ENCODE measurements at regions not wholly inside any gene's neighbourhood (a gene's known extent, or its start where the extent isn't known, plus 50 kb on each side); places are given as distances from the start of the nearest gene placed in this dataset.
A peak's percentile ranks its signal among the peaks of the same experiment; 100 is the strongest.

DNA sequence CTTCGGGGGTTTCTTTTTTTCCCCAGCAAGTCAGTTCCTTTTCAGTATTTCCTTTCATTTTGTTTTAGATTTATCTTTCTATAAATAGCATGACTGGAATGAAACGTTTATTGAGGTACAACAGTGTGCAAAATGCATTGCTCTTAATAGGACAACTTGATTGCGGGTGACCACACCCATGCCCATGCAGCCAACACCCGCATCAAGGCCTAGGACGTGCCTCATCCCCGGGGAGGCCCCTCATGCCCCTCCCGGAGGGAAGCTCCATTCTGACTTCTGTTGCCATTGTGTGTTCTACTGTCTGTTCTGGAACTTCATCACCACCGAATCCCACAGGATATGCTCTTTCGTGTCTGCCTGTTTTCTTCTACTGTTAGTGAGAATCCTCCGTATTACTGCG lies 82.2 kb downstream of the RPS6KA4 start:
- no peak overlapping the region for H3K4me3 ChIP-seq (replicated peaks; ENCODE audit: low read depth, low read length)
- TF ChIP-seq, protein P1, sequence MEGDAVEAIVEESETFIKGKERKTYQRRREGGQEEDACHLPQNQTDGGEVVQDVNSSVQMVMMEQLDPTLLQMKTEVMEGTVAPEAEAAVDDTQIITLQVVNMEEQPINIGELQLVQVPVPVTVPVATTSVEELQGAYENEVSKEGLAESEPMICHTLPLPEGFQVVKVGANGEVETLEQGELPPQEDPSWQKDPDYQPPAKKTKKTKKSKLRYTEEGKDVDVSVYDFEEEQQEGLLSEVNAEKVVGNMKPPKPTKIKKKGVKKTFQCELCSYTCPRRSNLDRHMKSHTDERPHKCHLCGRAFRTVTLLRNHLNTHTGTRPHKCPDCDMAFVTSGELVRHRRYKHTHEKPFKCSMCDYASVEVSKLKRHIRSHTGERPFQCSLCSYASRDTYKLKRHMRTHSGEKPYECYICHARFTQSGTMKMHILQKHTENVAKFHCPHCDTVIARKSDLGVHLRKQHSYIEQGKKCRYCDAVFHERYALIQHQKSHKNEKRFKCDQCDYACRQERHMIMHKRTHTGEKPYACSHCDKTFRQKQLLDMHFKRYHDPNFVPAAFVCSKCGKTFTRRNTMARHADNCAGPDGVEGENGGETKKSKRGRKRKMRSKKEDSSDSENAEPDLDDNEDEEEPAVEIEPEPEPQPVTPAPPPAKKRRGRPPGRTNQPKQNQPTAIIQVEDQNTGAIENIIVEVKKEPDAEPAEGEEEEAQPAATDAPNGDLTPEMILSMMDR (IDR thresholded peaks at IDR 0.05; ENCODE audit: low read depth, low read length, missing control alignments) = no peak
- no peak for DNase-seq (ENCODE audit: extremely low read depth, low read depth)

DNA sequence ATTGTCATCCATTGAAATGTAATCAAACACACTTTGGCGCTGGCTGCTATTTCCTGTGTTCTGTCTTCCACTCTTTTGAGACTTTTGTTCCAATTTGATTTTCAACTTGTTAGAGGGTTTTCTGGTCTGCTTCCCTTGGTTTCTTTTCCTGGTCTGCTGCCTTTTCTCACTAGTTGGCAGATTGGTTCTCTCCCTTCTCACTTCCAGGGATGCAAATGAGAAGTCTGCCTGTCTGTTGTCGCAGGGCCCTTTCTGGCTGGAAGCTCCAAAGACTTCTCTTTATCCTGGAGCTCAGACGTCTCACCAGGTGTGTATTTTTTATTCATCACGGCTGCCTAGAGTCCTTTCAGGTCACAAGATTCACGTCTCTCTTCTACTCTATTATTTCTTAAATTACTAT lies 84.0 kb downstream of the RPS6KA4 start:
- no peak for DNase-seq (ENCODE audit: extremely low read depth, low read depth)
- no peak overlapping the region for H3K4me3 ChIP-seq (replicated peaks; ENCODE audit: low read depth, low read length)
- TF ChIP-seq, protein P1 (IDR thresholded peaks at IDR 0.05; ENCODE audit: low read depth, low read length, missing control alignments) = no peak

DNA sequence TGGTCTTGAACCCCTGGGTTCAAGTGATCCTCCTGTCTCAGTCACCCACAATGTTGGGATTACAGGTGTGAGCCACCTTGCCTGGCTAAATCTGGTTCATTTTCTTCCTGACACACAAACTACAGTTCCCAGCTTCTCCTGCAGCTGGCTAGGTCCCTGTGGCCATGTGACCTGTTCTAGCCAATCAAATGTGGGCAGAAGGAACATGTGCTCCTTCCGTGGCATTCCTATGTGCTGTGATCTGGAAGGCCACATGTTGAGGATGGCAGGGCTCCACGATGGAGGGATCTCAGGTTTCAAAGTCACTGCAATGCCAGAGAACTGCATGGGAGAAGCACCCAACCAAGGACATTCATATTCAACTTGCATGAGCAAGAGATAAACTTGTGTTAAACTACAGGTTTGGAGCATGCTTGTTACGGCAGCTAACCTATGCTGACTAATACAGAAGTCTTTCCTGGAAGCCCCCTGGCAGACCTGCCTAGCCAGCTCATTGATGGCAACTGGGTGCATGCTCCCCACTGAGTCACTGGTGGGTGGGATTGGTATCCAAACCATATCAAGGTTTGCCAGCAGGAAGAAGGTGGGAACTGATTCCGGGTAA lies 86.0 kb downstream of the RPS6KA4 start:
- peak; percentile 15 for DNase-seq (ENCODE audit: extremely low read depth, low read depth)
- no peak overlapping the region for H3K4me3 ChIP-seq (replicated peaks; ENCODE audit: low read depth, low read length)
- TF ChIP-seq, protein P1 (IDR thresholded peaks at IDR 0.05; ENCODE audit: low read depth, low read length, missing control alignments) = no peak

DNA sequence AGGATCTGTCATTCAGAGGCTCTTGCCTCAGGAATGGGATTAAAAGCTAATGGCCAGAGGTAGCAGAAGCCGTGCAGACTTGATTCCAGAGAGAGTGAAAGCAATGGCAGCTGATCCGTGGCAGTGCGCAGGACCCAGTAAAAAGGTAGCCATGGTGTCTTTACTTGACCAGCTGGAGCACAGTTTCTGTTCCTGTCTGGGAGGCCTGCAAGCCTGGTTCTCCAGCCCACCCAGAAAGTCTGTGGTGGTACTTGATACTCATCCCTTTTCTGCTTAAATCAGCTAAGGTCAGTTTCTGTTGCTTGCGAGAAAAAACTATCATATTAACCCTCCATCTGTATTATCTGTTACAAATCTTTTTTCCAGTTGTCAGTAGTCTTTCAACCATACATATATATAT lies 86.7 kb downstream of the RPS6KA4 start:
- no peak for DNase-seq (ENCODE audit: extremely low read depth, low read depth)
- TF ChIP-seq, protein P1 (IDR thresholded peaks at IDR 0.05; ENCODE audit: low read depth, low read length, missing control alignments) = no peak
- H3K4me3 ChIP-seq (replicated peaks; ENCODE audit: low read depth, low read length) = no peak overlapping the region

GRCh38 chr11:64447831-64448598 lies 89.1 kb downstream of the RPS6KA4 start:
- no peak for DNase-seq (ENCODE audit: extremely low read depth, low read depth)
- no peak overlapping the region for H3K4me3 ChIP-seq (replicated peaks; ENCODE audit: low read depth, low read length)
- TF ChIP-seq, protein P1 (IDR thresholded peaks at IDR 0.05; ENCODE audit: low read depth, low read length, missing control alignments) = no peak

GRCh38 chr11:64448599-64449380 lies 89.8 kb downstream of the RPS6KA4 start:
- H3K4me3 ChIP-seq (replicated peaks; ENCODE audit: low read depth, low read length) = no peak overlapping the region
- TF ChIP-seq, protein P1 (IDR thresholded peaks at IDR 0.05; ENCODE audit: low read depth, low read length, missing control alignments) = peak; percentile 87
- no peak for DNase-seq (ENCODE audit: extremely low read depth, low read depth)
